ENCODE measurements at regions not wholly inside any gene's neighbourhood (a gene's known extent, or its start where the extent isn't known, plus 50 kb on each side); places are given as distances from the start of the nearest gene placed in this dataset.
"Not testable (repeated sequence)": the region's sequence is repeated elsewhere in the genome, so short reads cannot be mapped to it uniquely, and the experiment has no call there.

DNA sequence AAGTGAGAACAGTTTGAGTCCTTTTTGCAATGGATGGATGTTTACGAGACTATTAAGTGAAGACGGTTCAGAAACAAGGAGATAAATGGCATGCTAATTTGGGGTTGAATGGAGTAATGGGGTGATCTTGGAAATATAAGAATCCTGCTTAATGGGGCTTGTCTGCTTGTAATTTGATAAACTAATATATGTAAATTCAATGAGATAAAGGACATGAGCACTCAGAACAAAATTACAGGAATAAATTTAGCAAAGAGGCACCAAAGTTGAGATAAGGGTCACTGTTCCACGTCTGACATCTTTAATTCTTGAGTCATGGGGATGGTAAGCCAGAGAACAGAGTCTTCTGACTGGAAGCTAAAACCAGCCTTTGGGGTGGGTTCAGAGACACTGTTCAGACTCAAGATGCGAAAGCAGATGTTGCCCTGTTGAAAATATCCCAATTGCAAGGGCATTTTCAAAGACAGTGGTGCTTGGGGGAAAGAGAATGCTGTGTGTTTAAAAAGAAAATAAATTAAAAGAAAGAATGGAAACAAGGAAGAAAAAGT lies 67.8 kb upstream of the CHRNB4 start:
- H3K36me3 ChIP-seq (ENCODE audit: control insufficient read depth in 2 of 2, extremely low read depth in 1 of 2, insufficient read depth in 2 of 2, low read length in 2 of 2), result no peaks in the 10 kb centered on the region

DNA sequence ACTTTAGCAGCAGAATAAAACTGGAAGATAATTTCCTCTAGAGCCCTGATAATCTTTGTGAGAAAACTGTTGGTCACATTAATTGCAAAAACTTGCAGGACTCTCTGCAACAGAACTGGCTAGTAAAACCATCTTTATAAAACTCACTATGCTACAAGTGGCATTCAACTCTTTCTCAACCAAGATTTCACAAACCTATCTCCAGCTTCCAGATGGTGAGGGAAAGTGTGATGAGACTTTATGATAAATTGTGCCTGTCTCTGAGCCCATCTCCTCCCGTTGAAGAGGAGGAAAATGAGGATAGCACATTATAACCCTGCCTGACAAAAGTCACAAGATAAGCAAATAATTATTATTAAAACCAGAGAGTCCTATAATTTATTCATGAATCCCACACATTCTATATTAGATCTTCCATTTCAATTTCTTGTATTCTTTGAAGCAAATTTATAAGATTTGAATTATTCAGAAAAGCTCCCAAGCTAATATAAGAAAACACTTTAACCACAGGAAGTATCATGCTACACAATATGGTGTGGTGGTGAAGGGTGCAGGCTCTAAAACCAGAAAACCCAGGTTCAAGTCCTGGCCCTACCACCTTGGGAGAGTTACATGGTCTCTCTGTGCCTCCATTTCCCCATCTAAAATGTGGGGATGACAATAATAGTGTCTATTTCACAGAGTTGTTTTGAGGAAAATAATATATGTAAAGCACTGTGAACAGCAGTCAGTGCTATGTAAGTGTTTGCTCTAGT lies 65.6 kb upstream of the CHRNB4 start:
- H4K20me1 ChIP-seq (ENCODE audit: control insufficient read depth, extremely low read depth, insufficient read depth, low read length); H3K79me2 ChIP-seq (ENCODE audit: control insufficient read depth, insufficient read depth, low read length); H3K27me3 ChIP-seq (ENCODE audit: control insufficient read depth, extremely low read depth, insufficient read depth, low read length); FAIRE-seq; H3K4me1 ChIP-seq (ENCODE audit: control insufficient read depth, extremely low read depth, insufficient read depth, low read length); H2AFZ ChIP-seq (ENCODE audit: control insufficient read depth, low read length); H3K27ac ChIP-seq (ENCODE audit: control insufficient read depth, insufficient read depth, low read length); H3K9me3 ChIP-seq (ENCODE audit: control insufficient read depth, low read depth, low read length); H3K36me3 ChIP-seq (ENCODE audit: control insufficient read depth in 2 of 2, extremely low read depth in 1 of 2, insufficient read depth in 2 of 2, low read length in 2 of 2); H3K4me3 ChIP-seq (ENCODE audit: control insufficient read depth in 2 of 3, extremely low read depth in 1 of 3, insufficient read depth in 2 of 3, low read depth in 1 of 3, low read length in 3 of 3); H3K9ac ChIP-seq (ENCODE audit: control insufficient read depth, extremely low read depth, insufficient read depth, low read length); dilution Hi-C loops (cut with MboI; ENCODE audit: extremely low pct_ligation_motif_present, low sequenced_read_pairs); H3K9me1 ChIP-seq (ENCODE audit: control insufficient read depth, extremely low read depth, insufficient read depth, low read length); H3K4me2 ChIP-seq (ENCODE audit: control insufficient read depth, extremely low read depth, insufficient read depth, low read depth, low read length); DNase-seq (ENCODE audit: low read depth, low spot score): not testable (repeated sequence)

More for the DNA sequence above, 67.8 kb upstream of the CHRNB4 start:
- no peaks in the 10 kb centered on the region for H3K4me1 ChIP-seq (ENCODE audit: control insufficient read depth, extremely low read depth, insufficient read depth, low read length)
- no peak overlapping the region for H2AFZ ChIP-seq (ENCODE audit: control insufficient read depth, low read length)
- peaks cover 8% of the 10 kb centered on the region for H3K9me3 ChIP-seq (ENCODE audit: control insufficient read depth, low read depth, low read length)
- DNase-seq (ENCODE audit: low read depth, low spot score), result no peak
- no peak overlapping the region for H3K9ac ChIP-seq (ENCODE audit: control insufficient read depth, extremely low read depth, insufficient read depth, low read length)
- peaks cover 3% of the 10 kb centered on the region for H3K27me3 ChIP-seq (ENCODE audit: control insufficient read depth, extremely low read depth, insufficient read depth, low read length)
- FAIRE-seq, result no peak
- H3K4me3 ChIP-seq (ENCODE audit: control insufficient read depth in 2 of 3, extremely low read depth in 1 of 3, insufficient read depth in 2 of 3, low read depth in 1 of 3, low read length in 3 of 3), result no peak overlapping the region
- no peaks in the 10 kb centered on the region for H3K79me2 ChIP-seq (ENCODE audit: control insufficient read depth, insufficient read depth, low read length)
- H3K4me2 ChIP-seq (ENCODE audit: control insufficient read depth, extremely low read depth, insufficient read depth, low read depth, low read length), result no peak overlapping the region
- TF ChIP-seq EZH2 (IDR thresholded peaks at IDR 0.05; ENCODE audit: low read length), result no peak
- TF ChIP-seq, protein P1, sequence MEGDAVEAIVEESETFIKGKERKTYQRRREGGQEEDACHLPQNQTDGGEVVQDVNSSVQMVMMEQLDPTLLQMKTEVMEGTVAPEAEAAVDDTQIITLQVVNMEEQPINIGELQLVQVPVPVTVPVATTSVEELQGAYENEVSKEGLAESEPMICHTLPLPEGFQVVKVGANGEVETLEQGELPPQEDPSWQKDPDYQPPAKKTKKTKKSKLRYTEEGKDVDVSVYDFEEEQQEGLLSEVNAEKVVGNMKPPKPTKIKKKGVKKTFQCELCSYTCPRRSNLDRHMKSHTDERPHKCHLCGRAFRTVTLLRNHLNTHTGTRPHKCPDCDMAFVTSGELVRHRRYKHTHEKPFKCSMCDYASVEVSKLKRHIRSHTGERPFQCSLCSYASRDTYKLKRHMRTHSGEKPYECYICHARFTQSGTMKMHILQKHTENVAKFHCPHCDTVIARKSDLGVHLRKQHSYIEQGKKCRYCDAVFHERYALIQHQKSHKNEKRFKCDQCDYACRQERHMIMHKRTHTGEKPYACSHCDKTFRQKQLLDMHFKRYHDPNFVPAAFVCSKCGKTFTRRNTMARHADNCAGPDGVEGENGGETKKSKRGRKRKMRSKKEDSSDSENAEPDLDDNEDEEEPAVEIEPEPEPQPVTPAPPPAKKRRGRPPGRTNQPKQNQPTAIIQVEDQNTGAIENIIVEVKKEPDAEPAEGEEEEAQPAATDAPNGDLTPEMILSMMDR (optimal IDR thresholded peaks at IDR 0.05 in 1 of 3, IDR thresholded peaks at IDR 0.05 in 1 of 3, conservative IDR thresholded peaks at IDR 0.05 in 1 of 3; ENCODE audit: extremely low read depth in 1 of 3, insufficient read depth in 2 of 3, low read length in 3 of 3), result no peak
- no peaks in the 10 kb centered on the region for H4K20me1 ChIP-seq (ENCODE audit: control insufficient read depth, extremely low read depth, insufficient read depth, low read length)
- H3K9me1 ChIP-seq (ENCODE audit: control insufficient read depth, extremely low read depth, insufficient read depth, low read length), result no peaks in the 10 kb centered on the region
- dilution Hi-C loops (cut with MboI; ENCODE audit: extremely low pct_ligation_motif_present, low sequenced_read_pairs), result no loop called here
- no peak overlapping the region for H3K27ac ChIP-seq (ENCODE audit: control insufficient read depth, insufficient read depth, low read length)

DNA sequence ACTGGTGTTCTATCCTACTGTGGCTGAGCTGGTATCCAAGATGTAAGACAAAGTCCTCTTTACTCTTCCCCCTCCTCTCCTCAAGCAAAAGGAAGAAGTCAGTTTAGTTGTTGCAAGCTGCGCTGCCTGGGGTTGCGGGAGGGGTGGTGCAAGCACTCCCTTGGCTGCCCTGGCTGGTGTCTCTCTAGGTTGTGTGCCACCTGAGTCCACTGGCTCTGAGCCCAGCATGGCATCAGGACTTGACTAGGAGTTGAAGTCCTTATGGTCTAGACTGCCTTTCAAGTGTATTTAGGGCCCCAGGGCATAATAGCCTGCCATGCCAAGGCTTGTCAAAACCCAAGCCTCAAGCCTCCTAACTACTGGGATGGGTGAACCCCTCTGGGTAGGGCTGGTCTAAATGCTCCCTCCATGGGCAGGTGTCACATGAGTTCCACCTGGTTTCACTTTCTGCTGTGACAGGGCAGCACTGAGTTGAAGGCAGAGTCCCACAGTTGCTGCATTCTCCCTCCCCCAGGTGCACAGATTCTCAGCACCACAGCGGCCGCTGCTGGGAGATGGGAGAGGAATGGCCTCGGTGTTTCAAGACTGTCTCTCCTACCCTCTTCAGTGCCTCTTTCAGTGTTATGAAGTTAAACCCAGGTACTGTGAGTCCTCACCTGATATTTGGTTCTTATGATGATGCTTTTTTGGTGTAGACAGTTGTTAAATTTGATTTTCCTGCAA lies 62.5 kb upstream of the CHRNB4 start:
- H3K9me3 ChIP-seq (ENCODE audit: control insufficient read depth, low read depth, low read length); H3K27me3 ChIP-seq (ENCODE audit: control insufficient read depth, extremely low read depth, insufficient read depth, low read length); dilution Hi-C loops (cut with MboI; ENCODE audit: extremely low pct_ligation_motif_present, low sequenced_read_pairs); H3K27ac ChIP-seq (ENCODE audit: control insufficient read depth, insufficient read depth, low read length); H3K9me1 ChIP-seq (ENCODE audit: control insufficient read depth, extremely low read depth, insufficient read depth, low read length); FAIRE-seq; H4K20me1 ChIP-seq (ENCODE audit: control insufficient read depth, extremely low read depth, insufficient read depth, low read length); H2AFZ ChIP-seq (ENCODE audit: control insufficient read depth, low read length); H3K4me1 ChIP-seq (ENCODE audit: control insufficient read depth, extremely low read depth, insufficient read depth, low read length); H3K79me2 ChIP-seq (ENCODE audit: control insufficient read depth, insufficient read depth, low read length); H3K9ac ChIP-seq (ENCODE audit: control insufficient read depth, extremely low read depth, insufficient read depth, low read length); H3K36me3 ChIP-seq (ENCODE audit: control insufficient read depth in 2 of 2, extremely low read depth in 1 of 2, insufficient read depth in 2 of 2, low read length in 2 of 2); DNase-seq (ENCODE audit: low read depth, low spot score); H3K4me3 ChIP-seq (ENCODE audit: control insufficient read depth in 2 of 3, extremely low read depth in 1 of 3, insufficient read depth in 2 of 3, low read depth in 1 of 3, low read length in 3 of 3); H3K4me2 ChIP-seq (ENCODE audit: control insufficient read depth, extremely low read depth, insufficient read depth, low read depth, low read length): not testable (repeated sequence)
